ENCODE measurements at regions not wholly inside any gene's neighbourhood (a gene's known extent, or its start where the extent isn't known, plus 50 kb on each side); places are given as distances from the start of the nearest gene placed in this dataset.
A peak's percentile ranks its signal among the peaks of the same experiment; 100 is the strongest.

DNA sequence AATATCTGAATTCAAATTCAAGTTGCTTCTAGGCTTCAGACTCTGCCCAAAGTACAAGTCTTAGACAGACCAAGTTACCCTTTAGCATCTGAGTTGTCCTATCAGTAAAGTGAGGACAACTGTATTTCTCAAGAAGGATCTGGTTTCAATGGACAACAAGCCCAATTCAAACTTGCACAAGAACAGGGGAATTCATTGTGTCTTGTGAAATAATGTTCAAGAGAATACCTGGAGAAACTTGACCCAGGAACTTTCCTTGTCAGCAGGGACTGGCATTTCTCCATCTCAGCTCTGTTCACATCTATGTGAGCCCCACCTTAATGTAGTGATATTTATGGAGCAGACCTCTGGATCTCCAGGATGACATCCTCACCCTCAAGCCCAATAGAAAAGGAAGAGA, 894.9 kb upstream of the SLC10A2 start:
- no peak for DNase-seq (ENCODE audit: low read depth in 2 of 2)
- no peak overlapping the region for H3K4me3 ChIP-seq (replicated peaks in 1 of 2; ENCODE audit: low read depth in 2 of 2, low read length in 2 of 2)
- TF ChIP-seq, protein P1, sequence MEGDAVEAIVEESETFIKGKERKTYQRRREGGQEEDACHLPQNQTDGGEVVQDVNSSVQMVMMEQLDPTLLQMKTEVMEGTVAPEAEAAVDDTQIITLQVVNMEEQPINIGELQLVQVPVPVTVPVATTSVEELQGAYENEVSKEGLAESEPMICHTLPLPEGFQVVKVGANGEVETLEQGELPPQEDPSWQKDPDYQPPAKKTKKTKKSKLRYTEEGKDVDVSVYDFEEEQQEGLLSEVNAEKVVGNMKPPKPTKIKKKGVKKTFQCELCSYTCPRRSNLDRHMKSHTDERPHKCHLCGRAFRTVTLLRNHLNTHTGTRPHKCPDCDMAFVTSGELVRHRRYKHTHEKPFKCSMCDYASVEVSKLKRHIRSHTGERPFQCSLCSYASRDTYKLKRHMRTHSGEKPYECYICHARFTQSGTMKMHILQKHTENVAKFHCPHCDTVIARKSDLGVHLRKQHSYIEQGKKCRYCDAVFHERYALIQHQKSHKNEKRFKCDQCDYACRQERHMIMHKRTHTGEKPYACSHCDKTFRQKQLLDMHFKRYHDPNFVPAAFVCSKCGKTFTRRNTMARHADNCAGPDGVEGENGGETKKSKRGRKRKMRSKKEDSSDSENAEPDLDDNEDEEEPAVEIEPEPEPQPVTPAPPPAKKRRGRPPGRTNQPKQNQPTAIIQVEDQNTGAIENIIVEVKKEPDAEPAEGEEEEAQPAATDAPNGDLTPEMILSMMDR (IDR thresholded peaks at IDR 0.05; ENCODE audit: low read depth, low read length): no peak

DNA sequence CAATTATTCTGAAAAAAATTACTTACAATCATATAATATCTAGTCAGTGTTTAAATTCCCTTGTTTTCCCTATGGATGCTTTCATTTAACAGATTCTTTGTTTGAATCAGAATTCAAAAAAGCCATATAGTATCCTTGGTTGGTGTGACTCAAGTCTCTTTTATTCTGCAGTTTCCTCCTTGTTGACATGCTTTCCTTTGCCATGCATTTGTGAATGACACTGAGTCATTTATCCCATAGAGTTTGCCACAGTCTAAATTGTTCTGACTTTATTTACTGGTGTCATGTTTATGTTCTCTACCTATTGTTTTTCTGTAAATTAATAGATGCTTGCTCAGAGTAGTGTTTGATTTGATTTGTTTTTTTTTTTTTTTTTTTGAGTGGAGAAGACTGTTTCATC, 893.8 kb upstream of the SLC10A2 start:
- peak in 1 of 2 donors; percentile 7 for DNase-seq (ENCODE audit: low read depth in 2 of 2)
- TF ChIP-seq, protein P1 (IDR thresholded peaks at IDR 0.05; ENCODE audit: low read depth, low read length): no peak
- no peak overlapping the region for H3K4me3 ChIP-seq (replicated peaks in 1 of 2; ENCODE audit: low read depth in 2 of 2, low read length in 2 of 2)

- H3K4me3 ChIP-seq (replicated peaks in 1 of 2; ENCODE audit: low read depth in 2 of 2, low read length in 2 of 2): no peak overlapping the region
- no peak for DNase-seq (ENCODE audit: low read depth in 2 of 2)
- TF ChIP-seq, protein P1 (IDR thresholded peaks at IDR 0.05; ENCODE audit: low read depth, low read length): no peak
Observed at GRCh38 chr13:103958691-103959090, 892.5 kb upstream of the SLC10A2 start.

DNA sequence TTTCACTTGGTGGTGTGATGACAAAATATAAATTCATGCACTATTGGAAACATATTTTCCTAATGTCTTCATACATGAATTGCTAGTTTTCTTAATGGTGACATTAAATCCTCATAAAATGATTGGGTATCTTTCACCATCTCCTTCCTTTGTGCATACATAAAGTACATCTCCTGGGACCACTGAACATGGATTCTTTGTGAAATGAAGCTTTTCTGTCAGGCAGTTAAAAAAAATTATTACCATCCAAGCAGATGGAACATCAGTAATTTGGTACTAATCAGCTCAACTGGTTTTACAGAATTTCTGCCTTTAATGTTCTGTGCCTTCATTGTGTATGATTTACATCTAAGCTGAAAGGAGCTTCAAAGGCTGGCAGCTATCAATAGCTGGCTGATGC, 891.7 kb upstream of the SLC10A2 start:
- no peak overlapping the region for H3K4me3 ChIP-seq (replicated peaks in 1 of 2; ENCODE audit: low read depth in 2 of 2, low read length in 2 of 2)
- TF ChIP-seq, protein P1 (IDR thresholded peaks at IDR 0.05; ENCODE audit: low read depth, low read length): no peak
- DNase-seq (ENCODE audit: low read depth in 2 of 2): no peak

DNA sequence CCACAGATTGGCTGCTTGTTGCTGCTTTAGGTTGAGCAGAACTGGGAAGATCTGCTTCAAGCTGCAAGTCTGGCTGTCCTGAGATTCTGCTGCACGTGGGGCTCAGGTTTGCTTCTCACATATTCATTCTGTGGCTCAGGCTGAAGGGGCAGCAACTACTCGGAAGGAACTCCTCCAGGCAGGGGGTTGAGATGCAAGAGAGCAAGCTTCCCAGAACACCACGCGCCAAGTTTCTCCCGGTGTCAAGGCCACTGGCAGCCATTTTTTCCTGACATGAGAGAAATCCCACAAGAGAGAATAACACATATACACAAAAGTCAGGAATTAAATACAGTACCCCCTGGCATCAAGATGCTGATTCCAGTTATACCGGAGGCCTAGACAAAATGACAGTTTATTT, 887.6 kb upstream of the SLC10A2 start:
- DNase-seq (ENCODE audit: low read depth in 2 of 2): no peak
- no peak overlapping the region for H3K4me3 ChIP-seq (replicated peaks in 1 of 2; ENCODE audit: low read depth in 2 of 2, low read length in 2 of 2)
- TF ChIP-seq, protein P1 (IDR thresholded peaks at IDR 0.05; ENCODE audit: low read depth, low read length): no peak

GRCh38 chr13:103952183-103952582, 886.0 kb upstream of the SLC10A2 start:
- DNase-seq (ENCODE audit: low read depth in 2 of 2): peak in 1 of 2 donors; percentile 25
- TF ChIP-seq, protein P1 (IDR thresholded peaks at IDR 0.05; ENCODE audit: low read depth, low read length): no peak
- no peak overlapping the region for H3K4me3 ChIP-seq (replicated peaks in 1 of 2; ENCODE audit: low read depth in 2 of 2, low read length in 2 of 2)

- peak; percentile 46 to 57 for DNase-seq (ENCODE audit: low read depth in 2 of 2)
- H3K4me3 ChIP-seq (replicated peaks in 1 of 2; ENCODE audit: low read depth in 2 of 2, low read length in 2 of 2): no peak overlapping the region
- TF ChIP-seq, protein P1 (IDR thresholded peaks at IDR 0.05; ENCODE audit: low read depth, low read length): no peak
Observed at GRCh38 chr13:103948426-103948825, 882.2 kb upstream of the SLC10A2 start.
